ENCODE measurements at regions not wholly inside any gene's neighbourhood (a gene's known extent, or its start where the extent isn't known, plus 50 kb on each side); places are given as distances from the start of the nearest gene placed in this dataset.

GRCh38 chr16:86998196-86999001 is 318.8 kb downstream of the C16orf95 start:
- no peak for DNase-seq (ENCODE audit: low read depth)

- DNase-seq (ENCODE audit: low read depth) = no peak
Observed at GRCh38 chr16:87000001-87000400, 317.2 kb downstream of the C16orf95 start.

GRCh38 chr16:87002717-87003413 is 314.3 kb downstream of the C16orf95 start:
- no peak for DNase-seq (ENCODE audit: low read depth)

- no peak for DNase-seq (ENCODE audit: low read depth)
Observed at GRCh38 chr16:87003414-87003755, 313.8 kb downstream of the C16orf95 start.

- DNase-seq (ENCODE audit: low read depth) = no peak
Observed at GRCh38 chr16:87006021-87006420, 311.2 kb downstream of the C16orf95 start.

- no peak for DNase-seq (ENCODE audit: low read depth)
Observed at GRCh38 chr16:87006789-87007745, 310.1 kb downstream of the C16orf95 start.

- DNase-seq (ENCODE audit: low read depth) = no peak
Observed at GRCh38 chr16:87007907-87008306, 309.3 kb downstream of the C16orf95 start.

- DNase-seq (ENCODE audit: low read depth) = no peak
Observed at GRCh38 chr16:87008664-87009063, 308.5 kb downstream of the C16orf95 start.

- no peak for DNase-seq (ENCODE audit: low read depth)
Observed at GRCh38 chr16:87012954-87013938, 303.9 kb downstream of the C16orf95 start.

- DNase-seq (ENCODE audit: low read depth) = no peak
Observed at GRCh38 chr16:87014112-87014511, 303.1 kb downstream of the C16orf95 start.

GRCh38 chr16:87015021-87015420 is 302.2 kb downstream of the C16orf95 start:
- DNase-seq (ENCODE audit: low read depth) = no peak

GRCh38 chr16:87016046-87017035 is 300.9 kb downstream of the C16orf95 start:
- no peak for DNase-seq (ENCODE audit: low read depth)

- DNase-seq (ENCODE audit: low read depth) = no peak
Observed at GRCh38 chr16:87017371-87018012, 299.7 kb downstream of the C16orf95 start.

GRCh38 chr16:87025676-87026075 is 291.5 kb downstream of the C16orf95 start:
- no peak for DNase-seq (ENCODE audit: low read depth)

- no peak for DNase-seq (ENCODE audit: low read depth)
Observed at GRCh38 chr16:87027056-87027616, 290.1 kb downstream of the C16orf95 start.

- no peak for DNase-seq (ENCODE audit: low read depth)
Observed at GRCh38 chr16:87028481-87029320, 288.5 kb downstream of the C16orf95 start.

GRCh38 chr16:87032554-87032953 is 284.6 kb downstream of the C16orf95 start:
- no peak for DNase-seq (ENCODE audit: low read depth)

- DNase-seq (ENCODE audit: low read depth) = no peak
Observed at GRCh38 chr16:87033021-87033471, 284.1 kb downstream of the C16orf95 start.

Measured in stimulated activated CD8-positive, alpha-beta memory T cell treated with anti-CD3 and anti-CD28 coated beads, Interleukin-15, amount 100 ng/mL, for 1 hour (primary cell).